GM23338 (cell line): ENCODE measurements at regions not wholly inside any gene's neighbourhood (a gene's known extent, or its start where the extent isn't known, plus 50 kb on each side); places are given as distances from the start of the nearest gene placed in this dataset.

Experiments
- EZH2 ChIP-seq: fragments of 200-600 bp; sonication (generic); IDR thresholded peaks from one replicate; pipeline ENCODE4 v1.8.0; 2017; ENCODE audit warnings: antibody characterized with exemption, mild to moderate bottlenecking, low read depth; ENCODE audit not compliant: unreplicated experiment
- REST ChIP-seq: IDR thresholded peaks from one replicate; pipeline ENCODE4 v1.6.1; 2018; ENCODE audit warnings: antibody characterized with exemption; ENCODE audit not compliant: unreplicated experiment
- ZNF114 ChIP-seq: fragments of 250-450 bp; sonication (Bioruptor Pico); IDR thresholded peaks from 2 replicates; pipeline ENCODE4 v1.5.0; 2020; ENCODE audit warnings: mild to moderate bottlenecking, moderate library complexity

- TF ChIP-seq REST (no peak), EZH2 (no peak), ZNF114 (CRISPR knock-in tag) (no peak)
Observed at GRCh38 chr12:76713986-76714385, 49.9 kb upstream of the ZDHHC17 start (continued).
